ENCODE measurements at regions not wholly inside any gene's neighbourhood (a gene's known extent, or its start where the extent isn't known, plus 50 kb on each side); places are given as distances from the start of the nearest gene placed in this dataset.

GRCh38 chr14:62216121-62216520 lies 453.9 kb downstream of the SNAPC1 start:
- Histone ChIP-seq H3K4me3 (no peak overlapping the region), H3K4me1 (no peaks in the 10 kb centered on the region)
- WGBS (ENCODE audit: insufficient coverage, low coverage, low lambda C conversion rate, missing lambda C conversion rate), result 67% methylated on average over 4 of the region's 4 CpGs

GRCh38 chr14:62234849-62235248 lies 472.6 kb downstream of the SNAPC1 start:
- ATAC-seq (no peak), DNase-seq (no peak)
- Histone ChIP-seq H3K4me3 (no peak overlapping the region), H3K4me1 (no peaks in the 10 kb centered on the region), H3K27ac (no peak overlapping the region), H3K36me3 (no peaks in the 10 kb centered on the region), H3K9me3 (no peaks in the 10 kb centered on the region), H3K27me3 (no peaks in the 10 kb centered on the region)
- 43% methylated on average over 3 of the region's 3 CpGs for WGBS (ENCODE audit: insufficient coverage, low coverage, low lambda C conversion rate, missing lambda C conversion rate)
- TF ChIP-seq CTCF (IDR thresholded peaks at IDR 0.05), result no peak
- TF ChIP-seq POLR2A (IDR thresholded peaks at IDR 0.05), result no peak
- intact Hi-C loops (cut with DNase I), result no loop called here

More at GRCh38 chr14:62216121-62216520, 453.9 kb downstream of the SNAPC1 start:
- no peak overlapping the region for H3K27ac ChIP-seq
- TF ChIP-seq CTCF (IDR thresholded peaks at IDR 0.05) (no peak), POLR2A (IDR thresholded peaks at IDR 0.05) (no peak)
- H3K27me3 ChIP-seq, result no peaks in the 10 kb centered on the region
- DNase-seq (no peak), ATAC-seq (no peak)
- H3K9me3 ChIP-seq, result no peaks in the 10 kb centered on the region
- intact Hi-C loops (cut with DNase I), result no loop called here
- no peaks in the 10 kb centered on the region for H3K36me3 ChIP-seq

- DNase-seq, result no peak
These were observed 482.0 kb downstream of the SNAPC1 start for GRCh38 chr14:62244221-62244620.

GRCh38 chr14:62247266-62247665 lies 485.0 kb downstream of the SNAPC1 start:
- H3K4me1 ChIP-seq, result no peaks in the 10 kb centered on the region
- no peak for TF ChIP-seq POLR2A (IDR thresholded peaks at IDR 0.05)
- no peak for TF ChIP-seq CTCF (IDR thresholded peaks at IDR 0.05)
- H3K36me3 ChIP-seq, result no peaks in the 10 kb centered on the region
- WGBS (ENCODE audit: insufficient coverage, low coverage, low lambda C conversion rate, missing lambda C conversion rate), result 80% methylated on average over 4 of the region's 4 CpGs
- no peak for DNase-seq
- intact Hi-C loops (cut with DNase I), result no loop called here
- no peaks in the 10 kb centered on the region for H3K9me3 ChIP-seq
- no peak overlapping the region for H3K27ac ChIP-seq
- H3K27me3 ChIP-seq, result no peaks in the 10 kb centered on the region
- H3K4me3 ChIP-seq, result no peak overlapping the region
- ATAC-seq, result no peak

More at GRCh38 chr14:62244221-62244620, 482.0 kb downstream of the SNAPC1 start:
- Histone ChIP-seq H3K36me3 (no peaks in the 10 kb centered on the region), H3K9me3 (no peaks in the 10 kb centered on the region), H3K4me1 (no peaks in the 10 kb centered on the region), H3K27ac (no peak overlapping the region), H3K27me3 (no peaks in the 10 kb centered on the region), H3K4me3 (no peak overlapping the region)
- WGBS (ENCODE audit: insufficient coverage, low coverage, low lambda C conversion rate, missing lambda C conversion rate), result 58% methylated on average over 1 of the region's 1 CpG
- no peak for TF ChIP-seq POLR2A (IDR thresholded peaks at IDR 0.05)
- intact Hi-C loops (cut with DNase I), result no loop called here
- ATAC-seq, result no peak

GRCh38 chr14:62251237-62251636 lies 489.0 kb downstream of the SNAPC1 start:
- no peak for ATAC-seq
- intact Hi-C loops (cut with DNase I), result no loop called here
- H3K4me1 ChIP-seq, result no peaks in the 10 kb centered on the region
- DNase-seq, result no peak
- no peak overlapping the region for H3K27ac ChIP-seq
- no peak overlapping the region for H3K4me3 ChIP-seq
- TF ChIP-seq POLR2A (IDR thresholded peaks at IDR 0.05), result no peak
- TF ChIP-seq CTCF (IDR thresholded peaks at IDR 0.05), result no peak
- H3K9me3 ChIP-seq, result no peaks in the 10 kb centered on the region
- no peaks in the 10 kb centered on the region for H3K27me3 ChIP-seq
- H3K36me3 ChIP-seq, result no peaks in the 10 kb centered on the region
- 21% methylated on average over 4 of the region's 4 CpGs for WGBS (ENCODE audit: insufficient coverage, low coverage, low lambda C conversion rate, missing lambda C conversion rate)
